ENCODE measurements at regions not wholly inside any gene's neighbourhood (a gene's known extent, or its start where the extent isn't known, plus 50 kb on each side); places are given as distances from the start of the nearest gene placed in this dataset.

- H3K9ac ChIP-seq (ENCODE audit: control insufficient read depth, insufficient read depth, low read length) = no peak overlapping the region
- BruUV-seq (replicated peaks) = no TSS peak
- no peaks in the 10 kb centered on the region for H3K27me3 ChIP-seq (replicated peaks in 1 of 2; ENCODE audit: control insufficient read depth in 2 of 2, insufficient read depth in 2 of 2, low read length in 1 of 2)
- TF ChIP-seq RAD21 (IDR thresholded peaks at IDR 0.05; ENCODE audit: insufficient read depth, low read depth, low read length) = no peak
- no peak for TF ChIP-seq ZNF207 (IDR thresholded peaks at IDR 0.05; ENCODE audit: borderline replicate concordance)
- no peak for TF ChIP-seq HDAC2 (IDR thresholded peaks at IDR 0.05)
- TF ChIP-seq MEF2B (IDR thresholded peaks at IDR 0.05; ENCODE audit: partially characterized antibody, poor library complexity, severe bottlenecking) = no peak
- no peak for TF ChIP-seq PML (IDR thresholded peaks at IDR 0.05; ENCODE audit: low read length)
- no peaks in the 10 kb centered on the region for H3K9me3 ChIP-seq (replicated peaks; ENCODE audit: control insufficient read depth, insufficient read depth, low read length)
- no peak overlapping the region for H3K4me2 ChIP-seq (ENCODE audit: control insufficient read depth, insufficient read depth)
- no peak for FAIRE-seq
- RAD21 ChIA-PET (ENCODE audit: unreplicated experiment) = no interaction called here
- H3K36me3 ChIP-seq (ENCODE audit: control insufficient read depth in 2 of 2, insufficient read depth in 2 of 2, low read length in 1 of 2) = no peaks in the 10 kb centered on the region
- H3K4me1 ChIP-seq (ENCODE audit: control insufficient read depth, insufficient read depth, low read length) = no peaks in the 10 kb centered on the region
- no peak for DNase-seq (ENCODE audit: low read depth, low spot score)
- H2AFZ ChIP-seq (ENCODE audit: control insufficient read depth, low read depth, low read length) = no peak overlapping the region
- POLR2A ChIA-PET = no interaction called here
- SMC1A ChIA-PET (ENCODE audit: uncharacterized antibody, unreplicated experiment) = no interaction called here
- H3K4me3 ChIP-seq = no peak overlapping the region
- 22% methylated on average over 4 of the region's 4 CpGs for WGBS (ENCODE audit: insufficient coverage, insufficient replicate concordance, low lambda C conversion rate, missing lambda C conversion rate)
- CTCF ChIA-PET = no interaction called here
- H3K27ac ChIP-seq (ENCODE audit: control insufficient read depth, insufficient read depth) = no peak overlapping the region
- no peaks in the 10 kb centered on the region for H4K20me1 ChIP-seq (ENCODE audit: control insufficient read depth, insufficient read depth)
- in situ Hi-C loops (cut with MboI) = no loop called here
- intact Hi-C loops (cut with micrococcal nuclease; ENCODE audit: unreplicated experiment) = no loop called here
- no peak for ATAC-seq
- no peaks in the 10 kb centered on the region for H3K79me2 ChIP-seq (ENCODE audit: control insufficient read depth, insufficient read depth, low read length)
Measured at GRCh38 chr4:62619971-62620370, 1419.8 kb downstream of the ADGRL3 start.

GRCh38 chr4:62618042-62618441 lies 1417.9 kb downstream of the ADGRL3 start:
- RAD21 ChIA-PET (ENCODE audit: unreplicated experiment) = no interaction called here
- H3K36me3 ChIP-seq (ENCODE audit: control insufficient read depth in 2 of 2, insufficient read depth in 2 of 2, low read length in 1 of 2) = no peaks in the 10 kb centered on the region
- intact Hi-C loops (cut with micrococcal nuclease; ENCODE audit: unreplicated experiment) (no loop called here), in situ Hi-C loops (cut with MboI) (no loop called here)
- no peaks in the 10 kb centered on the region for H4K20me1 ChIP-seq (ENCODE audit: control insufficient read depth, insufficient read depth)
- ATAC-seq (no peak), DNase-seq (ENCODE audit: low read depth, low spot score) (no peak), FAIRE-seq (no peak)
- no peak overlapping the region for H3K27ac ChIP-seq (ENCODE audit: control insufficient read depth, insufficient read depth)
- H2AFZ ChIP-seq (ENCODE audit: control insufficient read depth, low read depth, low read length) = no peak overlapping the region
- BruUV-seq (replicated peaks) = no TSS peak
- H3K9me3 ChIP-seq (replicated peaks; ENCODE audit: control insufficient read depth, insufficient read depth, low read length) = no peaks in the 10 kb centered on the region
- no peaks in the 10 kb centered on the region for H3K27me3 ChIP-seq (replicated peaks in 1 of 2; ENCODE audit: control insufficient read depth in 2 of 2, insufficient read depth in 2 of 2, low read length in 1 of 2)
- SMC1A ChIA-PET (ENCODE audit: uncharacterized antibody, unreplicated experiment) = interaction anchor here (1.5 kb wide), 1 partner anchor 26 kb away, joined by 3 read pairs; no protein-coding TSS in a partner anchor
- H3K4me2 ChIP-seq (ENCODE audit: control insufficient read depth, insufficient read depth) = no peak overlapping the region
- 0% methylated on average over 2 of the region's 2 CpGs for WGBS (ENCODE audit: insufficient coverage, insufficient replicate concordance, low lambda C conversion rate, missing lambda C conversion rate)
- POLR2A ChIA-PET = no interaction called here
- no peak overlapping the region for H3K4me3 ChIP-seq
- no peaks in the 10 kb centered on the region for H3K4me1 ChIP-seq (ENCODE audit: control insufficient read depth, insufficient read depth, low read length)
- CTCF ChIA-PET = no interaction called here
- H3K9ac ChIP-seq (ENCODE audit: control insufficient read depth, insufficient read depth, low read length) = no peak overlapping the region
- H3K79me2 ChIP-seq (ENCODE audit: control insufficient read depth, insufficient read depth, low read length) = no peaks in the 10 kb centered on the region
- TF ChIP-seq HSF1 (IDR thresholded peaks at IDR 0.05; ENCODE audit: low read depth, low read length) = no peak
- TF ChIP-seq YBX1 (IDR thresholded peaks at IDR 0.05) = no peak
- TF ChIP-seq CEBPZ (IDR thresholded peaks at IDR 0.05; ENCODE audit: low read depth, low read length) = no peak
- TF ChIP-seq PAX5 (IDR thresholded peaks at IDR 0.05; ENCODE audit: borderline replicate concordance, low read depth, low read length) = no peak
- TF ChIP-seq ZNF24 (IDR thresholded peaks at IDR 0.05) = no peak
- no peak for TF ChIP-seq BCLAF1 (IDR thresholded peaks at IDR 0.05)
- TF ChIP-seq TCF7 (IDR thresholded peaks at IDR 0.05; ENCODE audit: borderline replicate concordance) = no peak

All from GM12878 (cell line).